ENCODE measurements at regions not wholly inside any gene's neighbourhood (a gene's known extent, or its start where the extent isn't known, plus 50 kb on each side); places are given as distances from the start of the nearest gene placed in this dataset.

GRCh38 chr14:29030121-29030520 is 263.5 kb downstream of the FOXG1 start:
- peaks cover 60% of the 10 kb centered on the region for H3K27me3 Mint-ChIP-seq (ENCODE audit: insufficient read depth, unreplicated experiment)
- ChIA-PET CTCF (no interaction called here), POLR2A (no interaction called here)
- H3K4me3 Mint-ChIP-seq (ENCODE audit: unreplicated experiment) = no peak overlapping the region
- no peak for DNase-seq (ENCODE audit: unreplicated experiment)
- intact Hi-C loops (cut with micrococcal nuclease) = no loop called here
- TF ChIP-seq, protein P1, sequence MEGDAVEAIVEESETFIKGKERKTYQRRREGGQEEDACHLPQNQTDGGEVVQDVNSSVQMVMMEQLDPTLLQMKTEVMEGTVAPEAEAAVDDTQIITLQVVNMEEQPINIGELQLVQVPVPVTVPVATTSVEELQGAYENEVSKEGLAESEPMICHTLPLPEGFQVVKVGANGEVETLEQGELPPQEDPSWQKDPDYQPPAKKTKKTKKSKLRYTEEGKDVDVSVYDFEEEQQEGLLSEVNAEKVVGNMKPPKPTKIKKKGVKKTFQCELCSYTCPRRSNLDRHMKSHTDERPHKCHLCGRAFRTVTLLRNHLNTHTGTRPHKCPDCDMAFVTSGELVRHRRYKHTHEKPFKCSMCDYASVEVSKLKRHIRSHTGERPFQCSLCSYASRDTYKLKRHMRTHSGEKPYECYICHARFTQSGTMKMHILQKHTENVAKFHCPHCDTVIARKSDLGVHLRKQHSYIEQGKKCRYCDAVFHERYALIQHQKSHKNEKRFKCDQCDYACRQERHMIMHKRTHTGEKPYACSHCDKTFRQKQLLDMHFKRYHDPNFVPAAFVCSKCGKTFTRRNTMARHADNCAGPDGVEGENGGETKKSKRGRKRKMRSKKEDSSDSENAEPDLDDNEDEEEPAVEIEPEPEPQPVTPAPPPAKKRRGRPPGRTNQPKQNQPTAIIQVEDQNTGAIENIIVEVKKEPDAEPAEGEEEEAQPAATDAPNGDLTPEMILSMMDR (IDR thresholded peaks at IDR 0.05; ENCODE audit: unreplicated experiment) = no peak
- peaks cover 23% of the 10 kb centered on the region for H3K9me3 Mint-ChIP-seq (ENCODE audit: unreplicated experiment)
- BruUV-seq (replicated peaks) = no TSS peak
- no peaks in the 10 kb centered on the region for H3K4me1 Mint-ChIP-seq (ENCODE audit: insufficient read depth, unreplicated experiment)
- H3K36me3 Mint-ChIP-seq (ENCODE audit: insufficient read depth, unreplicated experiment) = no peaks in the 10 kb centered on the region
- no peak overlapping the region for H3K27ac Mint-ChIP-seq (ENCODE audit: low read depth, unreplicated experiment)

GRCh38 chr14:29030970-29031369 is 264.4 kb downstream of the FOXG1 start:
- intact Hi-C loops (cut with micrococcal nuclease) = no loop called here
- no peak overlapping the region for H3K4me3 Mint-ChIP-seq (ENCODE audit: unreplicated experiment)
- no TSS peak for BruUV-seq (replicated peaks)

DNA sequence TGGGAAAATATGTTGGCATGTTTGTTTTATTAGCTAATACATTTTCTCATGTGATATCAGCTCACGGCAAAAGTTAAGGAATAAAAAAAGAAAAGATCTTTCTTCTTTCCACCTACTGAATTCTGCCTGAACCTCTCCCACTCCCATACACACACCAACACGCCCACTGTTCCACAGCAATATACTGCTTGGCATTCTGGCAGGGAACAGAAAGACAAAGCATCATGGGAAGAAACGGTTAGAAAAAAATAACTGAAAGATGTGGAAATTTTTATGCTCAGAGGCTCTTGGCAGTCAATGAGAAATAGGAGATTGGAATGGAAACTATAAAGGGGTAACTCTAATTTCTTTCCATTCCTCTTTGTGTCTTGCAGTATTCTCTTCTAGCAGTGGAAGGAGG is 268.5 kb downstream of the FOXG1 start:
- TF ChIP-seq, protein P1 (IDR thresholded peaks at IDR 0.05; ENCODE audit: unreplicated experiment) = no peak
- POLR2A ChIA-PET = no interaction called here
- H3K9me3 Mint-ChIP-seq (ENCODE audit: unreplicated experiment) = no peaks in the 10 kb centered on the region
- no peak overlapping the region for H3K4me3 Mint-ChIP-seq (ENCODE audit: unreplicated experiment)
- CTCF ChIA-PET = interaction anchor here (0.6 kb wide), 1 partner anchor 77 kb away, joined by 4 read pairs; no protein-coding TSS in a partner anchor
- BruUV-seq (replicated peaks) = no TSS peak
- intact Hi-C loops (cut with micrococcal nuclease) = no loop called here
- no peaks in the 10 kb centered on the region for H3K36me3 Mint-ChIP-seq (ENCODE audit: insufficient read depth, unreplicated experiment)
- H3K27me3 Mint-ChIP-seq (ENCODE audit: insufficient read depth, unreplicated experiment) = peaks cover 51% of the 10 kb centered on the region
- no peaks in the 10 kb centered on the region for H3K4me1 Mint-ChIP-seq (ENCODE audit: insufficient read depth, unreplicated experiment)
- DNase-seq (ENCODE audit: unreplicated experiment) = no peak
- H3K27ac Mint-ChIP-seq (ENCODE audit: low read depth, unreplicated experiment) = no peak overlapping the region

More at GRCh38 chr14:29030970-29031369, 264.4 kb downstream of the FOXG1 start:
- H3K27me3 Mint-ChIP-seq (ENCODE audit: insufficient read depth, unreplicated experiment) = peaks cover 60% of the 10 kb centered on the region
- H3K4me1 Mint-ChIP-seq (ENCODE audit: insufficient read depth, unreplicated experiment) = no peaks in the 10 kb centered on the region
- no peak for DNase-seq (ENCODE audit: unreplicated experiment)
- H3K9me3 Mint-ChIP-seq (ENCODE audit: unreplicated experiment) = peaks cover 22% of the 10 kb centered on the region
- H3K27ac Mint-ChIP-seq (ENCODE audit: low read depth, unreplicated experiment) = no peak overlapping the region
- CTCF ChIA-PET = interaction anchor here (0.9 kb wide), 1 partner anchor 490 kb away, joined by 4 read pairs; no protein-coding TSS in a partner anchor
- POLR2A ChIA-PET = no interaction called here
- TF ChIP-seq, protein P1 (IDR thresholded peaks at IDR 0.05; ENCODE audit: unreplicated experiment) = no peak
- H3K36me3 Mint-ChIP-seq (ENCODE audit: insufficient read depth, unreplicated experiment) = no peaks in the 10 kb centered on the region

- ChIA-PET CTCF (interaction anchor here (0.5 kb wide), 1 partner anchor 612 kb away, joined by 4 read pairs; no protein-coding TSS in a partner anchor), POLR2A (no interaction called here)
- peaks cover 73% of the 10 kb centered on the region for H3K27me3 Mint-ChIP-seq (ENCODE audit: insufficient read depth, unreplicated experiment)
- H3K4me3 Mint-ChIP-seq (ENCODE audit: unreplicated experiment) = no peak overlapping the region
- DNase-seq (ENCODE audit: unreplicated experiment) = no peak
- BruUV-seq (replicated peaks) = no TSS peak
- intact Hi-C loops (cut with micrococcal nuclease) = no loop called here
- H3K36me3 Mint-ChIP-seq (ENCODE audit: insufficient read depth, unreplicated experiment) = no peaks in the 10 kb centered on the region
- no peak overlapping the region for H3K27ac Mint-ChIP-seq (ENCODE audit: low read depth, unreplicated experiment)
- H3K9me3 Mint-ChIP-seq (ENCODE audit: unreplicated experiment) = no peaks in the 10 kb centered on the region
- no peaks in the 10 kb centered on the region for H3K4me1 Mint-ChIP-seq (ENCODE audit: insufficient read depth, unreplicated experiment)
- TF ChIP-seq, protein P1 (IDR thresholded peaks at IDR 0.05; ENCODE audit: unreplicated experiment) = no peak
These were observed 270.8 kb downstream of the FOXG1 start for GRCh38 chr14:29037411-29037810.
